SU-DHL-6 (cell line): ENCODE measurements at regions not wholly inside any gene's neighbourhood (a gene's known extent, or its start where the extent isn't known, plus 50 kb on each side); places are given as distances from the start of the nearest gene placed in this dataset.

Experiments
- H2AFZ ChIP-seq: fragments of 200-600 bp; sonication (generic); 2 replicates; pipeline ENCODE4 v1.6.1; 2014; ENCODE audit warnings: low read depth, mild to moderate bottlenecking, moderate library complexity, mixed read lengths, antibody characterized with exemption, low read length; ENCODE audit not compliant: severe bottlenecking
- H3F3A ChIP-seq: fragments of 200-600 bp; shearing (Covaris generic); 2 replicates; pipeline ENCODE4 v1.6.0; 2016; ENCODE audit warnings: antibody characterized with exemption, mild to moderate bottlenecking; ENCODE audit not compliant: insufficient read depth
- H3K27ac ChIP-seq: fragments of 200-600 bp; sonication (generic); 2 replicates; pipeline ENCODE4 v1.5.1; 2016; ENCODE audit warnings: low read depth, mild to moderate bottlenecking, low read length, moderate library complexity, mixed read lengths
- H3K27me3 ChIP-seq: fragments of 200-600 bp; sonication (generic), shearing (Covaris generic); 2 replicates; pipeline ENCODE4 v1.6.0; 2014; ENCODE audit warnings: mild to moderate bottlenecking, low read length
- H3K36me3 ChIP-seq: fragments of 200-600 bp; sonication (generic); 2 replicates; pipeline ENCODE4 v1.6.1; 2014; ENCODE audit warnings: mild to moderate bottlenecking, low read length, mixed read lengths
- H3K4me2 ChIP-seq: fragments of 300-600, 200-600 bp; shearing (Covaris generic), sonication (generic); 2 replicates; pipeline ENCODE4 v1.6.0; 2014; ENCODE audit warnings: low read length, low read depth, mild to moderate bottlenecking; ENCODE audit not compliant: poor library complexity, severe bottlenecking
- H3K4me3 ChIP-seq: fragments of 200-600 bp; sonication (generic); 2 replicates; pipeline ENCODE4 v1.5.1; 2014; ENCODE audit warnings: antibody characterized with exemption, low read length, mild to moderate bottlenecking, mixed read lengths; ENCODE audit not compliant: insufficient read depth, poor library complexity, severe bottlenecking
- H3K79me2 ChIP-seq: fragments of 200-600 bp; sonication (generic); 2 replicates; pipeline ENCODE4 v1.6.1; 2014; ENCODE audit warnings: mild to moderate bottlenecking, low read length, moderate library complexity; ENCODE audit not compliant: insufficient read depth
- H3K9ac ChIP-seq: fragments of 200-600 bp; sonication (generic); 2 replicates; pipeline ENCODE4 v1.7.0; 2014; ENCODE audit warnings: mild to moderate bottlenecking, low read length
- H3K9me2 ChIP-seq: fragments of 200-600 bp; sonication (generic); replicated peaks from 2 replicates; pipeline ENCODE4 v1.6.1; 2014; ENCODE audit warnings: low read length; ENCODE audit not compliant: insufficient read depth
- H3K9me3 ChIP-seq: fragments of 200-600 bp; sonication (generic); 2 replicates; pipeline ENCODE4 v1.6.1; 2014; ENCODE audit warnings: low read length, mixed read lengths; ENCODE audit not compliant: insufficient read depth
- H4K20me1 ChIP-seq: fragments of 200-600 bp; sonication (generic); 2 replicates; pipeline ENCODE4 v1.6.1; 2014; ENCODE audit warnings: low read depth, mild to moderate bottlenecking, antibody characterized with exemption, low read length, moderate library complexity, mixed read lengths
- CTCF ChIP-seq: fragments of 200-600 bp; sonication (generic); IDR thresholded peaks from one replicate; pipeline ENCODE4 v1.5.1; 2017; ENCODE audit warnings: antibody characterized with exemption, mild to moderate bottlenecking, low read length, moderate library complexity; ENCODE audit not compliant: insufficient read depth, poor library complexity, severe bottlenecking
- EZH2phosphoT487 ChIP-seq: fragments of 200-600 bp; sonication (generic), shearing (Covaris generic); conservative IDR thresholded peaks from 2 replicates; pipeline ENCODE4 v1.6.1; 2018; ENCODE audit warnings: mild to moderate bottlenecking, antibody characterized with exemption, low read length, moderate library complexity, mixed read lengths

- no peak overlapping the region for H3K27ac ChIP-seq
- H3K4me3 ChIP-seq = no peak overlapping the region
- H3K79me2 ChIP-seq = no peaks in the 10 kb centered on the region
- H3K4me2 ChIP-seq = no peak overlapping the region
- H3K9ac ChIP-seq = no peak overlapping the region
- no peaks in the 10 kb centered on the region for H4K20me1 ChIP-seq
- no peaks in the 10 kb centered on the region for H3K9me2 ChIP-seq
- no peak for TF ChIP-seq EZH2phosphoT487
- no peak for TF ChIP-seq CTCF
- H2AFZ ChIP-seq = no peak overlapping the region
- no peaks in the 10 kb centered on the region for H3K27me3 ChIP-seq
- no peaks in the 10 kb centered on the region for H3F3A ChIP-seq
- H3K36me3 ChIP-seq = no peaks in the 10 kb centered on the region
- H3K9me3 ChIP-seq = no peaks in the 10 kb centered on the region
Observed at GRCh38 chr15:88321271-88321670, 64.7 kb upstream of the NTRK3 start.

GRCh38 chr15:88316586-88316985 is 60.0 kb upstream of the NTRK3 start:
- Histone ChIP-seq H3K4me2 (no peak overlapping the region), H3K9ac (no peak overlapping the region), H3K9me3 (no peaks in the 10 kb centered on the region), H3K9me2 (no peaks in the 10 kb centered on the region), H3K27me3 (no peaks in the 10 kb centered on the region), H3K79me2 (no peaks in the 10 kb centered on the region), H2AFZ (no peak overlapping the region), H4K20me1 (no peaks in the 10 kb centered on the region), H3K4me3 (no peak overlapping the region), H3F3A (no peaks in the 10 kb centered on the region), H3K36me3 (no peaks in the 10 kb centered on the region), H3K27ac (no peak overlapping the region)
- no peak for TF ChIP-seq CTCF
- TF ChIP-seq EZH2phosphoT487 = no peak

- TF ChIP-seq CTCF = no peak
- TF ChIP-seq EZH2phosphoT487 = no peak
- Histone ChIP-seq H3K9me3 (no peaks in the 10 kb centered on the region), H3K27me3 (no peaks in the 10 kb centered on the region)
Observed at GRCh38 chr15:88315221-88315878, 58.8 kb upstream of the NTRK3 start.

More at GRCh38 chr15:88315221-88315878, 58.8 kb upstream of the NTRK3 start:
- H3K9me2 ChIP-seq = no peaks in the 10 kb centered on the region
- no peaks in the 10 kb centered on the region for H3K79me2 ChIP-seq
- no peak overlapping the region for H3K27ac ChIP-seq
- no peak overlapping the region for H2AFZ ChIP-seq
- no peak overlapping the region for H3K4me3 ChIP-seq
- H3K36me3 ChIP-seq = no peaks in the 10 kb centered on the region
- no peak overlapping the region for H3K4me2 ChIP-seq
- no peaks in the 10 kb centered on the region for H3F3A ChIP-seq
- H4K20me1 ChIP-seq = no peaks in the 10 kb centered on the region
- H3K9ac ChIP-seq = no peak overlapping the region
